ENCODE measurements at regions not wholly inside any gene's neighbourhood (a gene's known extent, or its start where the extent isn't known, plus 50 kb on each side); places are given as distances from the start of the nearest gene placed in this dataset.

DNA sequence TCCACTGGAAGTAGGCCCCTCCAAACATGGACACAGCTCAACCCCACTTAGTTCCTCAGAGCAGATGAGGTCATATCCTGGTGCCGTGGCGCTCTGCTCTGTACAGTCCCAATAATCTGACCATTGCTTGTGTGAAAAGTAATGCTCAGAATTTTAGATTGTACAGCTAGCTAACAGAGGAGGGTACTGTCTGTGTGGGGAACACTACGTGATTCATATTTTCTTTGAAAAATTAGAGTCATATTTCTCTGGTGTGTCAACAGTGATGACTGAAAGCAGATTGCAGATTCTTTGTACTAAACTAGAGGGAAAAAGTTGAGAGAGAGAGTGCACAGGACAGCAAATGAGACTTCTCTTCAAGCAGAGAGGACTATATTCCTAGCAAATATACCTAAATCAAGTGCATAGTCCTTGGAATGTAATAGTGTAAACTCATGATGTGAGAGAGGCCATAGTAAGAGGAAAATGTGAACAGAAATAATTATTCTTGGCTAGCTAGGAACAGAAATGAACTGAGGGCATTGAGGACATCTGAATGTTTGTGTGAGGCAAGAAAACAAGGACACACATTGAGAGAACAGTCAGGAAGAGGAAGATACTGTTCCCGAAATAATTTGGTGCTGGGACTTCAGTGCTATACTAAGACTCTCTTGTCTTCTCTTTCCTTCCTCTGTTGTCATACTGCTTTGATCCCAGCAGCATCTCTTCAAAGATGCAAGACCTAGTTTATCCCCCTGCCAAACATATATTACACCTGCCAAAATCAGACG lies 157.0 kb upstream of the RND3 start:
- intact Hi-C loops (cut with micrococcal nuclease): no loop called here
- ChIA-PET CTCF (no interaction called here), RAD21 (ENCODE audit: low non-redundant PET in 1 of 2, low total read pairs in 2 of 2, uncharacterized antibody in 2 of 2, unreplicated experiment in 2 of 2) (no interaction called here), POLR2A (no interaction called here)
- DNase-seq (ENCODE audit: low read depth, low spot score) (no peak), ATAC-seq (no peak)
- Histone ChIP-seq H3K36me3 (ENCODE audit: control insufficient read depth in 1 of 2, insufficient read depth in 2 of 2, low read length in 2 of 2) (no peaks in the 10 kb centered on the region), H4K20me1 (ENCODE audit: insufficient read depth) (no peaks in the 10 kb centered on the region), H2AFZ (ENCODE audit: low read depth, low read length, poor library complexity, severe bottlenecking) (no peak overlapping the region), H3K9ac (ENCODE audit: low read length) (no peak overlapping the region), H3K27ac (ENCODE audit: low read depth, low read length) (no peak overlapping the region), H3K9me3 (ENCODE audit: control insufficient read depth in 1 of 2, insufficient read depth in 1 of 2, low read depth in 1 of 2, low read length in 2 of 2) (no peaks in the 10 kb centered on the region), H3K27me3 (ENCODE audit: insufficient read depth, low read length) (no peaks in the 10 kb centered on the region), H3K4me1 (ENCODE audit: control insufficient read depth in 1 of 2, insufficient read depth in 2 of 2, low read length in 2 of 2) (no peaks in the 10 kb centered on the region), H3K79me2 (ENCODE audit: insufficient read depth, low read length) (no peaks in the 10 kb centered on the region), H3K4me3 (replicated peaks in 1 of 2; ENCODE audit: low read depth in 1 of 2, low read length in 2 of 2) (no peak overlapping the region), H3K4me2 (ENCODE audit: low read length) (no peak overlapping the region), H3K9me2 (ENCODE audit: insufficient read depth) (no peaks in the 10 kb centered on the region)
- no peak for TF ChIP-seq ZFX (IDR thresholded peaks at IDR 0.05)
- TF ChIP-seq, protein P1, sequence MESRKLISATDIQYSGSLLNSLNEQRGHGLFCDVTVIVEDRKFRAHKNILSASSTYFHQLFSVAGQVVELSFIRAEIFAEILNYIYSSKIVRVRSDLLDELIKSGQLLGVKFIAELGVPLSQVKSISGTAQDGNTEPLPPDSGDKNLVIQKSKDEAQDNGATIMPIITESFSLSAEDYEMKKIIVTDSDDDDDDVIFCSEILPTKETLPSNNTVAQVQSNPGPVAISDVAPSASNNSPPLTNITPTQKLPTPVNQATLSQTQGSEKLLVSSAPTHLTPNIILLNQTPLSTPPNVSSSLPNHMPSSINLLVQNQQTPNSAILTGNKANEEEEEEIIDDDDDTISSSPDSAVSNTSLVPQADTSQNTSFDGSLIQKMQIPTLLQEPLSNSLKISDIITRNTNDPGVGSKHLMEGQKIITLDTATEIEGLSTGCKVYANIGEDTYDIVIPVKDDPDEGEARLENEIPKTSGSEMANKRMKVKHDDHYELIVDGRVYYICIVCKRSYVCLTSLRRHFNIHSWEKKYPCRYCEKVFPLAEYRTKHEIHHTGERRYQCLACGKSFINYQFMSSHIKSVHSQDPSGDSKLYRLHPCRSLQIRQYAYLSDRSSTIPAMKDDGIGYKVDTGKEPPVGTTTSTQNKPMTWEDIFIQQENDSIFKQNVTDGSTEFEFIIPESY (IDR thresholded peaks at IDR 0.05; ENCODE audit: extremely low read depth, insufficient replicate concordance, low read length): no peak
- TF ChIP-seq REST (IDR thresholded peaks at IDR 0.05; ENCODE audit: low read depth): no peak
- BruUV-seq (replicated peaks): no TSS peak
